GM12872 (cell line): ENCODE measurements at regions not wholly inside any gene's neighbourhood (a gene's known extent, or its start where the extent isn't known, plus 50 kb on each side); places are given as distances from the start of the nearest gene placed in this dataset.

Source experiments
- CTCF ChIP-seq: IDR thresholded peaks from 3 replicates; pipeline ENCODE4 v1.5.1; 2011; ENCODE audit warnings: low read depth, mild to moderate bottlenecking, low read length, moderate library complexity; ENCODE audit not compliant: insufficient read depth

GRCh38 chr5:156037151-156037909 is 289.6 kb upstream of the SGCD start:
- no peak for TF ChIP-seq CTCF

GRCh38 chr5:156042726-156043125 is 284.2 kb upstream of the SGCD start:
- no peak for TF ChIP-seq CTCF

- TF ChIP-seq CTCF: no peak
These were observed 283.6 kb upstream of the SGCD start for GRCh38 chr5:156043351-156043750.

- TF ChIP-seq CTCF: no peak
These were observed 275.0 kb upstream of the SGCD start for GRCh38 chr5:156051972-156052371.

- TF ChIP-seq CTCF: no peak
These were observed 274.3 kb upstream of the SGCD start for GRCh38 chr5:156052656-156053055.

- no peak for TF ChIP-seq CTCF
These were observed 273.9 kb upstream of the SGCD start for GRCh38 chr5:156053056-156053455.

- TF ChIP-seq CTCF: no peak
These were observed 250.1 kb upstream of the SGCD start for GRCh38 chr5:156076912-156077311.
